ENCODE measurements at regions not wholly inside any gene's neighbourhood (a gene's known extent, or its start where the extent isn't known, plus 50 kb on each side); places are given as distances from the start of the nearest gene placed in this dataset.

DNA sequence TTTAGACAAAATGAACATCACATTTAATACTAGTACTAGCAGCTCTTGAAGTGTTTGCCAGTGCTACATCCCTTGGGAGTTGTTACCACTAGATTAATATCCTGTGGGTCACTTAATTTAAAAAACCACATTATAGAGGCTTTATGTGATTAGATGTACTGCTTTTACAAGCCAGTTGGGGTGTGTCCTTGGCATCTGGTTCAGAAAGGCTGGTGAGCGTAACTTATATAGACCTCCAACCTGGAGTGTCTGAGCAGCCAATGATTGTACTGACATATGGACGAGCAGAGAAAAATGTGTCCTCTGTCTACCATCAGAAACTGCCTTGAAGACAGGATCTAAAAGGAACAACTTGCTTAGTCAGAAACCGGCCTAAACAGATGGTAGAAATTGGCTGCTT lies 306.2 kb upstream of the ATP11B start:
- TF ChIP-seq, protein P1, sequence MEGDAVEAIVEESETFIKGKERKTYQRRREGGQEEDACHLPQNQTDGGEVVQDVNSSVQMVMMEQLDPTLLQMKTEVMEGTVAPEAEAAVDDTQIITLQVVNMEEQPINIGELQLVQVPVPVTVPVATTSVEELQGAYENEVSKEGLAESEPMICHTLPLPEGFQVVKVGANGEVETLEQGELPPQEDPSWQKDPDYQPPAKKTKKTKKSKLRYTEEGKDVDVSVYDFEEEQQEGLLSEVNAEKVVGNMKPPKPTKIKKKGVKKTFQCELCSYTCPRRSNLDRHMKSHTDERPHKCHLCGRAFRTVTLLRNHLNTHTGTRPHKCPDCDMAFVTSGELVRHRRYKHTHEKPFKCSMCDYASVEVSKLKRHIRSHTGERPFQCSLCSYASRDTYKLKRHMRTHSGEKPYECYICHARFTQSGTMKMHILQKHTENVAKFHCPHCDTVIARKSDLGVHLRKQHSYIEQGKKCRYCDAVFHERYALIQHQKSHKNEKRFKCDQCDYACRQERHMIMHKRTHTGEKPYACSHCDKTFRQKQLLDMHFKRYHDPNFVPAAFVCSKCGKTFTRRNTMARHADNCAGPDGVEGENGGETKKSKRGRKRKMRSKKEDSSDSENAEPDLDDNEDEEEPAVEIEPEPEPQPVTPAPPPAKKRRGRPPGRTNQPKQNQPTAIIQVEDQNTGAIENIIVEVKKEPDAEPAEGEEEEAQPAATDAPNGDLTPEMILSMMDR (conservative IDR thresholded peaks at IDR 0.05), result no peak
- no peak for TF ChIP-seq ZFX (IDR thresholded peaks at IDR 0.05)
- H3K27ac ChIP-seq, result no peak overlapping the region

DNA sequence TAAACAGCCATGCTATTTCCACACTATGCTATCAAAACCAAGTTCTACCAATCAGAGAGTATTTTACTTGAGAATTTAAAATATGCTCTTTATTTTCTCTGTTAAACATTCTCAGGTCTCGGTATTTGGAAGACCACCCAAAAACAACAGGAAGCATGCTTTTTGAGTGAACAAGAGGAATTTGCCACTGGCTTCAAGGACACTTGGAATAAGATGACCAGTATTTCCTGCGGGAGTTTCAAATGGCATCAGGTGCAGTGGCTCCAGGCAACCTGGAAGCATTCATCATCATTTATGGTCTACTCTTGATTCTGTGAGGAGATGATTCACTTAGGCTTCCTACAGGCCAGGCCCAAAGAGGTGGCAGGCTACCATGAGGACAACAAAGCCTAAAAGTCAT lies 305.7 kb upstream of the ATP11B start:
- no peak overlapping the region for H3K27ac ChIP-seq
- TF ChIP-seq, protein P1 (conservative IDR thresholded peaks at IDR 0.05), result no peak
- no peak for TF ChIP-seq ZFX (IDR thresholded peaks at IDR 0.05)

DNA sequence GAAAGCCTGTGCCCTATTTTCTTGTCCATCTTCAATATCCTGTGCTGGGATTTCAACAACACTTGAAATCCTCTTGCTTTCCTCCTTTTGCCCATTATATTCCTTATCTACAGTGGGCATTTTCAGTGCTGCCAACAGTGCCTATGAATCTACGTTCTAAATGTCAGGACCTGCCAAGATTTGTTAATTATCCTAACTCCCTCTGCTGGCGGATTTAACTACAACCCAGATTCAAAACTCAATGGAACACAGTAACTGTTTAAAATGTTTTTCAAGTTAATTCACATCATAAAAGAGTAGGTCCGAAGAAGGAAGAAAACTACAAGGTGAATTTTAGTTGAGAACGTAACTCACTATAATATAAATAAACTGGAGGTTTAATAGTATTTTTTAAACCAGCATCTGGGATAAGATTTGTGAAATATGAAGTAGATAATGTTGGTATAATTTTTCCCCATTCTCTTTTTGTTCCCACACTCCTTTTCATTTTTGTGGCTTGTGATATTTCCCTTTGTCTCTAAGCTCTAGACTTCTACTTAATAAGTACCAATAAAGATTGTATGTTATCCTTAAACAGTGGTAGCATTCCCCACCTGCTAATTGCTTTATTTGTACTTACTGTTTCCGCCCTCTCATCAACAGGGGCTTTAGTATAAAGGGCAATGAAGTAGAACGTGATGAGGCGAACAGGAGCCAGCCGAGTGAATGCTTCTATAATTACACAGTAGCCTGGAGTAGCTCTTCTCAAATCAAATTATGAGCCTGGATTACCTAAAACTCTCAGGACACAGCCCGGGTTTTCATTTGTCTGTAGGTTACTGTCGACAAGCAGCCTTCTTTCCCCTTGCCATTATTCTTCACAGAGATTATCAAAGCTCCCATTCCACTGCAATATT lies 302.5 kb upstream of the ATP11B start:
- no peak for TF ChIP-seq ZFX (IDR thresholded peaks at IDR 0.05)
- TF ChIP-seq, protein P1 (conservative IDR thresholded peaks at IDR 0.05), result peak; percentile 83
- no peak overlapping the region for H3K27ac ChIP-seq

- TF ChIP-seq ZFX (IDR thresholded peaks at IDR 0.05), result no peak
- TF ChIP-seq, protein P1 (conservative IDR thresholded peaks at IDR 0.05), result no peak
Measured at GRCh38 chr3:182491577-182491976, 301.7 kb upstream of the ATP11B start.

DNA sequence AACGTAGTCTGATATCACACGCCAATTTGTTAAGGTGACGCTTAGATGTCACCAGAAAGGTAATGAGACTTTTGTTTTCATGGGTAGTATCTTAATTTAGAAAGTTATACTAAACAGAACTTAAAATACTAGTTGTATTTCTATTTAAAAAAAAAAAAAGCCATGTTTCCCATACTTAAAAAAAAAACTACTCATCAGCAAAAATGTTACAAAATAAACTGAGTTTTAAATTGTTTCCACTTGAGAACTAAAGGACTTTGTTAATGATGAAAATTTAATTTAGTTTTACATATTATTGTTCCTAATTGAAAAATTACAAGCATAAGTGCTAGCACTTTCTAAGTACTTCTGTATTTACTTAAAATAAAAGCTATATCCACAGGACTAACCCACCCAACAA lies 300.8 kb upstream of the ATP11B start:
- TF ChIP-seq, protein P1 (conservative IDR thresholded peaks at IDR 0.05), result no peak
- TF ChIP-seq ZFX (IDR thresholded peaks at IDR 0.05), result no peak
- no peak overlapping the region for H3K27ac ChIP-seq

More at GRCh38 chr3:182491577-182491976, 301.7 kb upstream of the ATP11B start:
- no peak overlapping the region for H3K27ac ChIP-seq

GRCh38 chr3:182500289-182500688 lies 293.0 kb upstream of the ATP11B start:
- H3K27ac ChIP-seq, result no peak overlapping the region
- TF ChIP-seq, protein P1 (conservative IDR thresholded peaks at IDR 0.05), result no peak
- TF ChIP-seq ZFX (IDR thresholded peaks at IDR 0.05), result no peak

DNA sequence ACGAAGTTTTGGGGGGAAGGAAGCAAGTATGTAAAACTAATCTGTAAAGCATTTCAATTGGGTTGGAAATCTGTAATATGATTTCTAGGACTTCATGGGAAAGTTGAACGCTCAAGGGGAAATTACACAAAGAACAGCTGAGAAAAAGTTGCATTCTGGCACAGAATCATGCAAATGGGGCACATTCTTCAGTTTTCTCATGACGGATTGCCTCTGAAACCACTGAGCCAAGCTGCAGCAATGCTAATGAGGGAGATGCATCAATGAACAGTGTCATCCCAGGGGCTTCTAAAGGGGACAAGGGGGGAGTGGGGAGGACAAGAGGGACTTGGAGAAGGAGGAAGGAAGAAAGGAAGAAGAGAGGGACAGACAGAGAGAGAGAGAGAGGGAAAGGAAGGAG lies 291.4 kb upstream of the ATP11B start:
- TF ChIP-seq, protein P1 (conservative IDR thresholded peaks at IDR 0.05), result no peak
- TF ChIP-seq ZFX (IDR thresholded peaks at IDR 0.05), result no peak
- no peak overlapping the region for H3K27ac ChIP-seq

Measured in C4-2B (cell line).